ENCODE measurements at regions not wholly inside any gene's neighbourhood (a gene's known extent, or its start where the extent isn't known, plus 50 kb on each side); places are given as distances from the start of the nearest gene placed in this dataset.

DNA sequence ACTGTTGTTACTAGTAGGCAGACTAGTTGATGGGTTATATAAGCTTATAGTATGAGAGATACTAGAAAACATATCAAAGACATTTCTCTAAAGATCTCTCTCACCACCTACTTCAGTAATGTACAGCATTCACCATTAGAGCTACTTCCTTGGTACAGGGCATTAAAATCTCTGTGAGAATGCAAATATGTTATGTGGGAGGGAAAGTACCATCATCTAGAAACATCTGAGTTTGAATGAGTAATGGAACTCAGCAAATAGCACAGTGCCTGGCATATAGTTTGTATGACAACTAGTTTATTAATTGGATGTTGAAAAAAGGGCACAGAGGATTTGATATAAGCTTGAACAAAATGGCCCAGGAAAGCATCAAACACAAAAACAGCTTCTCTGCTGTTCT is 211.1 kb downstream of the GLUD2 start:
- H3K9me2 ChIP-seq (replicated peaks; ENCODE audit: insufficient read depth), result no peaks in the 10 kb centered on the region
- H3K9me3 ChIP-seq (ENCODE audit: low read depth), result no peaks in the 10 kb centered on the region
- H2AFZ ChIP-seq, result no peak overlapping the region
- H3K27ac ChIP-seq, result no peak overlapping the region
- no peak for DNase-seq (ENCODE audit: low spot score)
- H3K36me3 ChIP-seq (replicated peaks; ENCODE audit: insufficient read depth, low read depth), result no peaks in the 10 kb centered on the region
- no peaks in the 10 kb centered on the region for H3K79me2 ChIP-seq
- H3K4me2 ChIP-seq, result no peak overlapping the region
- no peaks in the 10 kb centered on the region for H3K27me3 ChIP-seq
- no peak overlapping the region for H3K4me3 ChIP-seq
- H3K4me1 ChIP-seq (ENCODE audit: insufficient read depth), result no peaks in the 10 kb centered on the region
- H4K20me1 ChIP-seq (ENCODE audit: insufficient read depth, poor library complexity, severe bottlenecking), result no peaks in the 10 kb centered on the region
- no peak for TF ChIP-seq EZH2phosphoT487 (IDR thresholded peaks at IDR 0.05; ENCODE audit: low read depth, severe bottlenecking, unreplicated experiment)
- no peak for TF ChIP-seq EZH2 (IDR thresholded peaks at IDR 0.05; ENCODE audit: borderline replicate concordance)
- TF ChIP-seq, protein P1, sequence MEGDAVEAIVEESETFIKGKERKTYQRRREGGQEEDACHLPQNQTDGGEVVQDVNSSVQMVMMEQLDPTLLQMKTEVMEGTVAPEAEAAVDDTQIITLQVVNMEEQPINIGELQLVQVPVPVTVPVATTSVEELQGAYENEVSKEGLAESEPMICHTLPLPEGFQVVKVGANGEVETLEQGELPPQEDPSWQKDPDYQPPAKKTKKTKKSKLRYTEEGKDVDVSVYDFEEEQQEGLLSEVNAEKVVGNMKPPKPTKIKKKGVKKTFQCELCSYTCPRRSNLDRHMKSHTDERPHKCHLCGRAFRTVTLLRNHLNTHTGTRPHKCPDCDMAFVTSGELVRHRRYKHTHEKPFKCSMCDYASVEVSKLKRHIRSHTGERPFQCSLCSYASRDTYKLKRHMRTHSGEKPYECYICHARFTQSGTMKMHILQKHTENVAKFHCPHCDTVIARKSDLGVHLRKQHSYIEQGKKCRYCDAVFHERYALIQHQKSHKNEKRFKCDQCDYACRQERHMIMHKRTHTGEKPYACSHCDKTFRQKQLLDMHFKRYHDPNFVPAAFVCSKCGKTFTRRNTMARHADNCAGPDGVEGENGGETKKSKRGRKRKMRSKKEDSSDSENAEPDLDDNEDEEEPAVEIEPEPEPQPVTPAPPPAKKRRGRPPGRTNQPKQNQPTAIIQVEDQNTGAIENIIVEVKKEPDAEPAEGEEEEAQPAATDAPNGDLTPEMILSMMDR (IDR thresholded peaks at IDR 0.05; ENCODE audit: poor library complexity), result no peak

DNA sequence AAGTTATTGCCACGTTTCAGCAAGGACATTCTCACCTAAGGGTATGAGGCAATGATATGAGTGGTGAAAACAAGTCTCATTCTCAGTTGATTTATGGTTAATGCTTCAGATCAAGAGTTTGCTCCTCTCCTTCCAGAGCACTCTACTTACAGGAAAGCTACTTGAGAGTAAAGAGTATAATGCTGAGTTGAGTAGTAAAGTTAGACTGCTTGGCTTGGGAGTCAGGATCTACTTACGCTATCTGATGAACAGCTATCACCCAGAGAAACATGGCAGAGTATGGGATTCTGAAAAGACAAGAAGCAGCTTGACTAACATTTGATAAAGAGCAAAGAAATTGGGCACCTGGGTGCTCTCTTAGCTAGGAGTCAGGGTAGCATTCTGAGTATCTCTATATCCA is 211.8 kb downstream of the GLUD2 start:
- Histone ChIP-seq H3K79me2 (no peaks in the 10 kb centered on the region), H3K36me3 (replicated peaks; ENCODE audit: insufficient read depth, low read depth) (no peaks in the 10 kb centered on the region), H2AFZ (no peak overlapping the region), H3K9me2 (replicated peaks; ENCODE audit: insufficient read depth) (no peaks in the 10 kb centered on the region), H3K4me1 (ENCODE audit: insufficient read depth) (no peaks in the 10 kb centered on the region), H3K4me2 (no peak overlapping the region), H3K4me3 (no peak overlapping the region), H3K27ac (no peak overlapping the region), H3K9me3 (ENCODE audit: low read depth) (no peaks in the 10 kb centered on the region), H3K27me3 (no peaks in the 10 kb centered on the region), H4K20me1 (ENCODE audit: insufficient read depth, poor library complexity, severe bottlenecking) (no peaks in the 10 kb centered on the region)
- TF ChIP-seq EZH2phosphoT487 (IDR thresholded peaks at IDR 0.05; ENCODE audit: low read depth, severe bottlenecking, unreplicated experiment), result no peak
- no peak for TF ChIP-seq EZH2 (IDR thresholded peaks at IDR 0.05; ENCODE audit: borderline replicate concordance)
- TF ChIP-seq, protein P1 (IDR thresholded peaks at IDR 0.05; ENCODE audit: poor library complexity), result no peak
- WGBS (ENCODE audit: low lambda C conversion rate, missing lambda C conversion rate), result 57% methylated on average over 2 of the region's 2 CpGs
- DNase-seq (ENCODE audit: low spot score), result no peak

DNA sequence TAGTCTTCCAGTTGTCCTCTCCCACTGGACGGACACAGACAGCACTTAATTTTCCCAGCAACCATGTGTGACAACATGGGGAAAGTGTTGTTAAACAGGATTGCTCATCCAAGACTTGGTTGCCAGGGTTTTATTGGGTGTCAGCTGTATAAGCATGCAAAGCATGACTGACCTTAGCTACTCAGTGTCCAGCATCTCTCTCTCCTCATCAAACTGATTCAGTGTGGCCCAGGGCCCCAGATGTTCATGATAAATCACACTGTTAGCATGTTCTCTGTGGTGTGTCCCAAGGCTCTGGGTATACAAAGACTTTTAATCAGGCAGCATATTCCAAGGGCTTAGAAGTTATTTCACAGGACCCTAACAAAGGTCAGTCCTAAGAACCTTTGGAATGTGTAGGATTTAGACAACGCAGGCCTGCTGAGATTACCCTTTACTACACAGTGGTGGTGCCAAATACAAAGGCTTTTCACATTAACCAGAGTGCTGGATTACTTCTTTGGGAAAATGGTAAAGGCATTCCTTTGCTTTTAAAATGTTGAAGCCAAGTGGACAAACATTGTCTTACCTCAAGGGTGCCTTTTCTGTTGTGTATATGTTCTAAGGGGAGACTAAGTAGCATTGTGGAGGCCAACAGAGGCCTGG is 213.3 kb downstream of the GLUD2 start:
- Histone ChIP-seq H3K4me3 (no peak overlapping the region), H4K20me1 (ENCODE audit: insufficient read depth, poor library complexity, severe bottlenecking) (no peaks in the 10 kb centered on the region), H3K4me1 (ENCODE audit: insufficient read depth) (no peaks in the 10 kb centered on the region), H3K36me3 (replicated peaks; ENCODE audit: insufficient read depth, low read depth) (no peaks in the 10 kb centered on the region), H3K27me3 (no peaks in the 10 kb centered on the region), H2AFZ (no peak overlapping the region), H3K27ac (no peak overlapping the region), H3K9me2 (replicated peaks; ENCODE audit: insufficient read depth) (no peaks in the 10 kb centered on the region), H3K79me2 (no peaks in the 10 kb centered on the region), H3K4me2 (no peak overlapping the region), H3K9me3 (ENCODE audit: low read depth) (no peaks in the 10 kb centered on the region)
- TF ChIP-seq, protein P1 (IDR thresholded peaks at IDR 0.05; ENCODE audit: poor library complexity), result no peak
- no peak for TF ChIP-seq EZH2phosphoT487 (IDR thresholded peaks at IDR 0.05; ENCODE audit: low read depth, severe bottlenecking, unreplicated experiment)
- no peak for TF ChIP-seq EZH2 (IDR thresholded peaks at IDR 0.05; ENCODE audit: borderline replicate concordance)
- peak; percentile 5 for DNase-seq (ENCODE audit: low spot score)
- WGBS (ENCODE audit: low lambda C conversion rate, missing lambda C conversion rate), result 37% methylated on average over 2 of the region's 2 CpGs

DNA sequence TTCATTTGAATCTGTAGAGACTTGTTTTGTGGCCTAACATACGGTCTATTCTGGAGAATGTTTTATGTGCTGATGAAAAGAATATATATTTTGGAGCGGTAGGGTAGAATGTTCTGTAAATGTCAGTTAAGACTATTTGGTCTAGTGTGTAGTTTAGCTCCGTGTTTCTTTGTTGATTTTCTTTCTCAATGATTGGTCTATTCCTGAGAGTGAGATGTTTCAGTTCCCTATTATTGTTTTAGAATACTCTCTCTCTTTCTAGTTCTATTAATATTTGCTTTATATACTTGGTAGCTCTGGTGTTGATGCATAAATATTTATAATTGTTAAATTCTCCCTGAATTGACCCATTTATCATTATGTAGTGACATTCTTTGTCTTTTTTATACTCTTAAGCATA is 236.5 kb downstream of the GLUD2 start:
- Histone ChIP-seq H4K20me1 (ENCODE audit: insufficient read depth, poor library complexity, severe bottlenecking) (no peaks in the 10 kb centered on the region), H3K36me3 (replicated peaks; ENCODE audit: insufficient read depth, low read depth) (no peaks in the 10 kb centered on the region), H3K4me3 (no peak overlapping the region), H2AFZ (no peak overlapping the region), H3K4me2 (no peak overlapping the region), H3K79me2 (no peaks in the 10 kb centered on the region), H3K27ac (no peak overlapping the region), H3K9me3 (ENCODE audit: low read depth) (no peaks in the 10 kb centered on the region), H3K27me3 (no peaks in the 10 kb centered on the region), H3K9me2 (replicated peaks; ENCODE audit: insufficient read depth) (no peaks in the 10 kb centered on the region), H3K4me1 (ENCODE audit: insufficient read depth) (no peaks in the 10 kb centered on the region)
- TF ChIP-seq EZH2 (IDR thresholded peaks at IDR 0.05; ENCODE audit: borderline replicate concordance), result no peak
- TF ChIP-seq, protein P1 (IDR thresholded peaks at IDR 0.05; ENCODE audit: poor library complexity), result no peak
- no peak for TF ChIP-seq EZH2phosphoT487 (IDR thresholded peaks at IDR 0.05; ENCODE audit: low read depth, severe bottlenecking, unreplicated experiment)
- DNase-seq (ENCODE audit: low spot score), result no peak
- 75% methylated on average over 3 of the region's 3 CpGs for WGBS (ENCODE audit: low lambda C conversion rate, missing lambda C conversion rate)

All from hepatocyte (in vitro differentiated cells).